ENCODE measurements at regions not wholly inside any gene's neighbourhood (a gene's known extent, or its start where the extent isn't known, plus 50 kb on each side); places are given as distances from the start of the nearest gene placed in this dataset.

- TF ChIP-seq CTCF (IDR thresholded peaks at IDR 0.05) (no peak), POLR2A (IDR thresholded peaks at IDR 0.05) (no peak), POLR2AphosphoS5 (IDR thresholded peaks at IDR 0.05) (no peak)
These were observed 153.4 kb upstream of the IRF2BP2 start for GRCh38 chr1:234763367-234763766.

All from breast epithelium (tissue), 3 donors.